RWPE2 (cell line): ENCODE measurements at regions not wholly inside any gene's neighbourhood (a gene's known extent, or its start where the extent isn't known, plus 50 kb on each side); places are given as distances from the start of the nearest gene placed in this dataset.
"Not testable (repeated sequence)": the region's sequence is repeated elsewhere in the genome, so short reads cannot be mapped to it uniquely, and the experiment has no call there.

Source experiments
- ATAC-seq: fragments of 200-7000 bp; cut with Tn5 transposase; 3 replicates; pipeline ENCODE4 v1.9.1; 2021; ENCODE audit warnings: low read depth
- DNase-seq: peaks from one replicate; pipeline ENCODE4 v3.0.0-alpha.2; 2020; ENCODE audit warnings: low spot score
- H3K27ac ChIP-seq: fragments of 450-650 bp; 2 replicates; pipeline ENCODE4 v1.5.1; 2017; ENCODE audit warnings: mild to moderate bottlenecking; ENCODE audit not compliant: poor library complexity, severe bottlenecking
- H3K27me3 ChIP-seq: fragments of 250-450 bp; sonication (Bioruptor Pico); 2 replicates; pipeline ENCODE4 v1.5.1; 2021; ENCODE audit warnings: mild to moderate bottlenecking, moderate library complexity; ENCODE audit not compliant: insufficient read depth, poor library complexity, severe bottlenecking
- H3K36me3 ChIP-seq: fragments of 250-450 bp; sonication (Bioruptor Pico); 2 replicates; pipeline ENCODE4 v1.5.1; 2020; ENCODE audit warnings: low read depth, mild to moderate bottlenecking, moderate library complexity
- H3K4me1 ChIP-seq: fragments of 250-450 bp; sonication (Bioruptor Pico); 2 replicates; pipeline ENCODE4 v1.5.1; 2021; ENCODE audit warnings: mild to moderate bottlenecking, moderate library complexity; ENCODE audit not compliant: insufficient read depth, poor library complexity, severe bottlenecking
- H3K4me3 ChIP-seq: fragments of 250-450 bp; sonication (Bioruptor Pico); 2 replicates; pipeline ENCODE4 v1.5.1; 2021; ENCODE audit warnings: mild to moderate bottlenecking, moderate library complexity; ENCODE audit not compliant: severe bottlenecking
- H3K9me3 ChIP-seq: fragments of 250-450 bp; sonication (Bioruptor Pico); 2 replicates; pipeline ENCODE4 v1.5.1; 2021; ENCODE audit warnings: mild to moderate bottlenecking, moderate library complexity; ENCODE audit not compliant: severe bottlenecking
- TF ChIP-seq, protein P1 (sequence below): fragments of 450-650 bp; IDR thresholded peaks from one replicate; pipeline ENCODE4 v1.5.1; 2017; ENCODE audit warnings: mild to moderate bottlenecking, moderate library complexity; ENCODE audit not compliant: poor library complexity, severe bottlenecking

DNA sequence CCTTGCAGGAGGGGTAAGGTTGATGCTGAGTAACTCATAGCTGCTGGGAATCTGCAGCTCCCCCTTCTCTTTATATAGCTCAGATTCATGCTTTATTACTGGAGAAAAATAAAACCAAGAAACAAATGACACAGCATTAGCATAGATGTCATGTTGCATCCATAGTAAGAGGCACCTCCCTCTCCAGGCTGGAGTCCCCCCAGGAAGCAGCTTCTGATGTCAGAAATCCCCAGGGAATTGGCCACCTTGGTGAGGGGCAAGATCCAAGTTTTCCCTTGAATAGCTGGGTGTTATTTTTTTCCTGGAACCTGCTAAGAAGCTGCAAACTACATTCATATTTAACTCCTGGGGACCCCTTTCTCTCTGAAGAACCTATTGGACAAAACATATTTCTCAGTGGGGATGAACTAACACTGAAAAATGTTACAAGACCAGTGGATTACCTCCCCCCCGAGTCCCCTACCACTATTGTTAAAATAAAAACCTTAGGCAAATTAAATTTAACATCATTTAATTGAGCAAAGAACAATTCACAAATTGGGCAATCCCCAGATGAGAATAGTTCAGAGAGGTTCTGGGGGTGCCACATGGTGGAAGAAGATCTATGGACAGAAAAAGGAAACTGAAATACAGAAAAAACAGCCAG is 163.7 kb upstream of the NAMPT start:
- Histone ChIP-seq H3K27me3 (no peaks in the 10 kb centered on the region), H3K36me3 (no peaks in the 10 kb centered on the region), H3K4me1 (peaks cover 34% of the 10 kb centered on the region), H3K27ac (no peak overlapping the region), H3K9me3 (no peaks in the 10 kb centered on the region), H3K4me3 (no peak overlapping the region)
- ATAC-seq (no peak), DNase-seq (no peak)
- TF ChIP-seq, protein P1, sequence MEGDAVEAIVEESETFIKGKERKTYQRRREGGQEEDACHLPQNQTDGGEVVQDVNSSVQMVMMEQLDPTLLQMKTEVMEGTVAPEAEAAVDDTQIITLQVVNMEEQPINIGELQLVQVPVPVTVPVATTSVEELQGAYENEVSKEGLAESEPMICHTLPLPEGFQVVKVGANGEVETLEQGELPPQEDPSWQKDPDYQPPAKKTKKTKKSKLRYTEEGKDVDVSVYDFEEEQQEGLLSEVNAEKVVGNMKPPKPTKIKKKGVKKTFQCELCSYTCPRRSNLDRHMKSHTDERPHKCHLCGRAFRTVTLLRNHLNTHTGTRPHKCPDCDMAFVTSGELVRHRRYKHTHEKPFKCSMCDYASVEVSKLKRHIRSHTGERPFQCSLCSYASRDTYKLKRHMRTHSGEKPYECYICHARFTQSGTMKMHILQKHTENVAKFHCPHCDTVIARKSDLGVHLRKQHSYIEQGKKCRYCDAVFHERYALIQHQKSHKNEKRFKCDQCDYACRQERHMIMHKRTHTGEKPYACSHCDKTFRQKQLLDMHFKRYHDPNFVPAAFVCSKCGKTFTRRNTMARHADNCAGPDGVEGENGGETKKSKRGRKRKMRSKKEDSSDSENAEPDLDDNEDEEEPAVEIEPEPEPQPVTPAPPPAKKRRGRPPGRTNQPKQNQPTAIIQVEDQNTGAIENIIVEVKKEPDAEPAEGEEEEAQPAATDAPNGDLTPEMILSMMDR = no peak

DNA sequence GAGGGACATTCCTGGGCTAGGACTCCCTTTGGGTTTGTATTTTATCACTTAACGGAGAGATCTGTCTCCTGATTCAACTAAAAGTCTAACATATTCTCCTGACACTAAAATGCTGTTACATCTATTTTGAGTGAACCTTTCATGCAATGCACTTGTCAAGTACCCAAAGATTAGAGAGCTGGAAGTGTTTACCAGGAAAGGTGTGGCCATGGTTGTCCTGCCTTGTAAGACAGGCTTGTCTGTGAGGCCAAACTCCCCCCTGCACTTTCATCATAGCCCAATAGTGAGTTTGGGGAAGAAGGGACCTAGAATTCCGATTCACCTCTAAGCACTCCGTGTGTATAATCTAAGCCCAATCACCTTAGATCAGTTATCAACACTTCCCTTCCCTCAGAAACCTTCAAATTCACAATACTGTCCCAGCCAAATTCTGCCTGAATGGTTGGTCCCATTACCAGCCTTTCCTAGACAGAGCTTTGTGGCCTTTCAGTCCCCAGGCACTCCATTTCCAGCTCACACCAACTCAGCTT is 162.6 kb upstream of the NAMPT start:
- DNase-seq (no peak), ATAC-seq (no peak)
- no peaks in the 10 kb centered on the region for H3K36me3 ChIP-seq
- TF ChIP-seq, protein P1 = no peak
- no peaks in the 10 kb centered on the region for H3K9me3 ChIP-seq
- no peaks in the 10 kb centered on the region for H3K27me3 ChIP-seq
- H3K27ac ChIP-seq = no peak overlapping the region
- no peak overlapping the region for H3K4me3 ChIP-seq
- peaks cover 31% of the 10 kb centered on the region for H3K4me1 ChIP-seq

DNA sequence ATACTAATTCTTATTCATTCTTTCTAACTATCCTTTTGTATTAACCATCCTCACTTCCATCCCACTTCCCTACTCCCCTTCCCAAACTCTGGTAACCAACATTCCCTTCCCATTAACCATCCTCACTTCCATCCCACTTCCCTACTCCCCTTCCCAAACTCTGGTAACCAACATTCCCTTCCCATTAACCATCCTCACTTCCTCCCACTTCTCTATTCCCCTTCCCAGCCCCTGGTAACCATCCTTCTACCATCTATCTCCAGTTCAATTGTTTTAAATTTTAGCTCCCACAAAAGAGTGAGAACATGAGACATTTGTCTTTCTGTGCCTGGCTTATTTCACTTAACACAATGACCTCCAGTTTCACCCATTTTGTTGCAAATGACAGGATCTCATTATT is 160.6 kb upstream of the NAMPT start:
- peaks cover 12% of the 10 kb centered on the region for H3K4me1 ChIP-seq
- ATAC-seq, H3K36me3 ChIP-seq, H3K9me3 ChIP-seq, DNase-seq, H3K27ac ChIP-seq, H3K4me3 ChIP-seq, H3K27me3 ChIP-seq: not testable (repeated sequence)

DNA sequence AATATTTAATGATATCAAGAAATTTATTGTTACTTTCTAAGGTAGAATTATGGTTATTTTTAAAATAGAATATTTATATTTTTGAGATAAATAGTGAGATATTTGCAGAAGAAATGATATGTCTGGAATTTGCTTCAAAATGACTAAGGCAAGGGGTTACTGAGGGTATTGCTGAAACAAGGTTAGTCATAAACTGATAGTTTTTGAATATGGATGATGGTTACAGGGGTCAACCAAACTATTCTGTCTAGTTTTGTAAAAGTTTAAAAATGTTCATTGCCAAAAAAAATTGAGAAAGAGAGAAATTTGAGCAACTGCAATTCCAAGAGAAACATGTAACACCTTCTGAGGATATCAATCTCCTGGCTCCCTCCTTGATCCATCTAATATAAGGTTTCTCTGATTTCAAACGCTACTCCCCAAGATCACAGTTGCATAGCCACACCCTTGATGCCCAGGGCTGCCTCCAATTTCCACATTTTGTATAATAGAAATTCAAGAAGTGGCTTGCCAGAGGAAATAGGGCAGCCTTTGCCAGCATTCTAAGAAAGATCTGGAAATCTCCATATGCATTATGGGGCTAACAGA is 159.4 kb upstream of the NAMPT start:
- Histone ChIP-seq H3K27ac (no peak overlapping the region), H3K27me3 (no peaks in the 10 kb centered on the region), H3K9me3 (no peaks in the 10 kb centered on the region), H3K36me3 (no peaks in the 10 kb centered on the region), H3K4me1 (peaks cover 5% of the 10 kb centered on the region), H3K4me3 (no peak overlapping the region)
- no peak for DNase-seq
- ATAC-seq = no peak
- TF ChIP-seq, protein P1 = no peak

DNA sequence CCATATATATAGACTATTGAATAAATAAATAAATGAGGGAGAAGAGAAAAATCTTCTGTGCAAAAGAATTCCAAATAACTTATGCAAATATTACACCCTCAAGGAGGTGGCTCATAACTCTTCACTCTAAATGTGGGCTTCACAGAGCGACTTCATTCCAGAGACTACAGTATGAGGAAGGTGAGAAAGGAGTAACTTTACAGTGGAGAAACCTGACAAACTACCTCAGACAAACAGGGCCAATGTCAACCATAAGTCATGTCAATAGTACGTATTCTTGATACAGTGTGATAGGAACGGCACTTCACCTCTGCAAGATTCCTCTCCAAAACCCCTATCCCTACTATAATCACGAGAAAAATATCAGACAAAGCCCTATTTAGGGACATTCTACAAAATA is 158.4 kb upstream of the NAMPT start:
- no peaks in the 10 kb centered on the region for H3K9me3 ChIP-seq
- TF ChIP-seq, protein P1 = no peak
- ATAC-seq = no peak
- H3K4me3 ChIP-seq = no peak overlapping the region
- no peaks in the 10 kb centered on the region for H3K27me3 ChIP-seq
- no peak overlapping the region for H3K27ac ChIP-seq
- no peak for DNase-seq
- no peaks in the 10 kb centered on the region for H3K36me3 ChIP-seq
- H3K4me1 ChIP-seq = peaks cover 5% of the 10 kb centered on the region
